ENCODE measurements at regions not wholly inside any gene's neighbourhood (a gene's known extent, or its start where the extent isn't known, plus 50 kb on each side); places are given as distances from the start of the nearest gene placed in this dataset.
"Not testable (repeated sequence)": the region's sequence is repeated elsewhere in the genome, so short reads cannot be mapped to it uniquely, and the experiment has no call there.

DNA sequence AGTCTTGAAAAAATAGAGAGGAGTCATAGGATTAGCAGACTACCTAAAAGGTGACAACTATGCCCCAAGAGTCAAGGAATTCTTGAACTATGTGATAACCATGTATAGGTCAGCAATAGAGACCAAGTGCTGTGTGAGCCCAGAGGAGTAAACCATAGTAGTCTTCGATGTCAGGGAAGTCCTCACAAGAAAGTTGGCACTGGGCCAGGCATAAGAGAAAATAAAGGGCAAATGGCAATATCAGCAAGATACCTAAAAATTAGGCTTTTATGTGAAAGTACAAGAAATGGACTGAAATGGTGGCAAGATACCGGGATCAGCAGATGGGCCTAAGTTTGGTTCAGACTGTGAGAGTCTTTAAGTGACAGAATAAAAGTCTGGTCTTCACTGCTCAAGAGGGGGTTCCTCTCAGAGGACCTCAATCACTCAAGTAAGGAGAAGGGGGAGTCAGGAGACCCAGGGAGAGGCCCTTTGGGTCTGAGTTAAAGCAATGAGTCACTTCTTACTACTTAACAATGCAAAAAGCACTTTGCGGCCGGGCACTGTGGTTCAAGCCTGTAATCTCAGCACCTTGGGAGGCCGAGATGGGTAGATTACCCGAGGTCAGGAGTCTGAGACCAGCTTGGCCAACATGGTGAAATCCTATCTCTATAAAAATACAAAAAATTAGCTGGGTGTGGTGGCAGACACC lies 95.0 kb downstream of the TEX35 start:
- DNase-seq = no peak

DNA sequence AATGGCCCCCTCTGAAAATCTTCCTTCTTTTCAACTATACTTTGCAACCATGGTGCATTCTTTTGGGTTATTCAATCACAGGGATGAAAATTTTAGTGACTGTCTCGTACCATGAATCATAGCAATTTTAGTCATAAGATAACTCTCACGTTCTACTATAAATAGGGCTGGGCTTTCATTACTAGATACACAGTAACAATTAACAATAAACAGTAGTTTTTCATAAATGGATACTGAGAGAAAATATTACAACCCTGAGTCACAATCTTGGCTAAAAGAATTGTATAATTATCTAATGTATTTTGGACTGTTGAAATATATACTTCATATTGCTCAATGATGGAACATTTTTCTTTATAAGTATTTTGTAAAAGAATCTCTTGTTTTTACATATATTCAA lies 96.1 kb downstream of the TEX35 start:
- no peak for DNase-seq

GRCh38 chr1:178610690-178611410 lies 97.9 kb downstream of the TEX35 start:
- not testable (repeated sequence) for DNase-seq

- DNase-seq = no peak
Measured at GRCh38 chr1:178612261-178612660, 99.4 kb downstream of the TEX35 start.

DNA sequence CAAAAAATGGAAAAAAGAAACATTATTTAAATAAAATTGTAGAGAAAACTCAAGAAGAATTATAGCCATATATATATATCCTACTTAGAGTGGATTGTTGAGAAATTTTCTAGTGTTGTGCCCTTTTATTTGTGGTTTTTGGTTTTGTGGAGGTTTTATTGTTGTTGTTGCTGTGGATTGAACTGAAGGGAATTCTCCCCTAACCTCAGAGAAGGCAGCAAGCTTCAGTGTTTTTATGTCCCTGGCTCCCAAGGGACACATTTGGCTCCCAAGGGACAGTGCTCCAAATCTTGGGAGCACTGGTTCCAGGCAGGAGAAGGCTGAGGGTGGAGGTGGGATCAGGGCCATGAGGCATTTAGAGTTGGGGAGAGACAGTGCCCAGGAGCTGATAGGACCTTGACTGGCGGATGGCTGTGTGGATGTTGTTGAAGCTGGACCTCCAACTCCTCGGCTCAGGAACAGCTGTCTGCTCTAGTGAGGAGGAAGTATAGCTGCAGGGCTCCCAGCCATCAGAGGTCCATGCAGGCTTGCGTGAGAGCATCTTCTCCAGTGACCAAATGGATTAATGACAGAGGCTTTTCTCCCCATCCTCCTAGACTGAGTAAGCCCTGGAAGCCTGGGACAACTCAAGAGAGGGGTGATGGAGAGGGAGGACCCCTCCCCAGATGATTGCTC lies 100.5 kb downstream of the TEX35 start:
- peak in 1 of 2 experiments; percentile 36 for DNase-seq

DNA sequence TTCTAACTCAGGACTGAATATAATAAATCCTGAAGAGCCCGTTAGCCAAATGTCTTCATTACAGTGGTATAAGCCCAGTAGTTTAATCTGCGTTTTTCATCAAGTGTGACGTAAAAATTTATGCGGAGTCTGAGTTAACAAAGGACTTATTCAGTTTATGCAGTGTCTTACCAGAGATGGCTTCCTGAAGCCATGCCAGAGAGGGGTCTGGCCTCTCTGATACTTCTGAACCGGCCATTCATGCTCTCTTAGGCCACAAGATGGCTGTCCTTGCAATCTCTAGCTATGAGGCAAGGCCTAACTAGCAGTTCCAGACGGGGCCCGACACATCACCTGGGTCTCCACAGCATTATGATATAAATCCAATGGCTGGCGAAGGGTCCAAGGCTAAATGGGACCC lies 101.4 kb downstream of the TEX35 start:
- DNase-seq = peak; percentile 51 to 57

GRCh38 chr1:178619042-178619927 lies 105.8 kb upstream of the RALGPS2 start:
- DNase-seq = no peak

- DNase-seq = no peak
Measured at GRCh38 chr1:178620584-178621475, 104.2 kb upstream of the RALGPS2 start.

DNA sequence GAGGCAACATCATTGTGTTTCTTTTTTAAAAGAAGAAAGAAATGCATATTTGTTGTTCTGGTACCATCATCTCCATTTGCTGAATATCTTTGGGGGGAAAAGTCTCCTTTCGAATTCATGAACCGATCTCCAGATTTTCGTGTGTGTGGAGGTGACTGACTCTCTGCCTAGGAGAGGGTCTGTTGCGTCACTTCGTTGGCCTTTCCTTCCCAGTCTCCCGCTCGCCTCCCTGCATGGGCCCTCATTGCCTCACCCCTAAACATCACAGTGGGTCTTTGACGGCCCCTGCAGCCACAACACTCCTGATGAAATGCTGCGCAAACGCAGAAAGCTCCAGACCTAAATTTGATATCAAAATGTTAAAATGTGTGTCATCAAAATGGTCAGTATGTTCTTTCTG lies 103.2 kb upstream of the RALGPS2 start:
- DNase-seq = no peak

- DNase-seq = no peak
Measured at GRCh38 chr1:178625695-178626094, 99.3 kb upstream of the RALGPS2 start.

DNA sequence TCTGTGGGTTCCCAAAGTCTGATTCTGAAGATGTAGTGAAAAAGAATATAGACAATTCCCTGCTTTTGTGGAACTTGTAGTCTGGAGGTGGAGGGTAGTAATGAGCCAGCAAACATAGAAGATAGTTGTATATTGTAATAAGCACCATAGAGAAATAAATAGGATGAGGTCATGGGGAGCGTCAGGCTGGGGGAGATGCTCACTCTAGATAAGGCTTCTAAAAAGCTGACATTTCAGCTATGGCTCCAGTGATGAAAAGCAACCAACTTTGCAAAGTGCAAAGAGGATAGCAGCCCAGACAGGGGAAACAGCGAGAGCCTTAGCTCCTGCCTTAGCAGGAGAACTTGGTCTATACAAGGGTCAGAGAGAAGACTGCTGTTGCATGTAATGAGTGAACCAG lies 98.0 kb upstream of the RALGPS2 start:
- no peak for DNase-seq

- no peak for DNase-seq
Measured at GRCh38 chr1:178628637-178629251, 96.3 kb upstream of the RALGPS2 start.

GRCh38 chr1:178629252-178630154 lies 95.5 kb upstream of the RALGPS2 start:
- no peak for DNase-seq

GRCh38 chr1:178630417-178630816 lies 94.6 kb upstream of the RALGPS2 start:
- no peak for DNase-seq

GRCh38 chr1:178632653-178633052 lies 92.4 kb upstream of the RALGPS2 start:
- no peak for DNase-seq

- no peak for DNase-seq
Measured at GRCh38 chr1:178633056-178633455, 92.0 kb upstream of the RALGPS2 start.

GRCh38 chr1:178634445-178634844 lies 90.6 kb upstream of the RALGPS2 start:
- DNase-seq = no peak

DNA sequence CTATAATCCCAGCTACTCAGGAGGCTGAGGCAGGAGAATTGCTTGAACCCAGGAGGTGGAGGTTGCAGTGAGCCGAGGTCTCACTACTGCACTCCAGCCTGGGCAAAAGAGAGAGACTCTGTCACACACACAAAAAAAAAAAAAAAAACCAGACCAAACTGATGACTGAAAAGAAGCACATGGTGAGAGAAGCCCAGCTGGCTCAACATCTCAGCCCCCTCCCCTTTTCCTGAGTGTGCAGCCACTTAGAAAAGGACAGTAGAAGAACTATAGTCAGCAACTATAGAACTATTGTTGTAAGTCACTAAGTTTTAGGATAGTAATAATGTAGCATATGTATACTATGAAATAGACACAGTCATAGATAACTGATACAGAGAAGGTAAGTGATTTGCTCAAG lies 87.2 kb upstream of the RALGPS2 start:
- DNase-seq = no peak

- DNase-seq = no peak
Measured at GRCh38 chr1:178639326-178639725, 85.7 kb upstream of the RALGPS2 start.

GRCh38 chr1:178642282-178642681 lies 82.8 kb upstream of the RALGPS2 start:
- DNase-seq = no peak

Data from NCI-H526 (cell line).